HUES6 (cell line): ENCODE measurements at regions not wholly inside any gene's neighbourhood (a gene's known extent, or its start where the extent isn't known, plus 50 kb on each side); places are given as distances from the start of the nearest gene placed in this dataset.

Source experiments
- H3K27ac ChIP-seq: 2 replicates; pipeline ENCODE4 v1.7.0; 2013; ENCODE audit warnings: low read depth, mild to moderate bottlenecking, low read length, inconsistent platforms
- H3K27me3 ChIP-seq: 2 replicates; pipeline ENCODE4 v1.6.1; 2013; ENCODE audit warnings: low read length; ENCODE audit not compliant: control insufficient read depth, insufficient read depth
- H3K36me3 ChIP-seq: 2 replicates; pipeline ENCODE4 v1.6.1; 2013; ENCODE audit warnings: low read length; ENCODE audit not compliant: control insufficient read depth, insufficient read depth
- H3K4me1 ChIP-seq: 2 replicates; pipeline ENCODE4 v1.6.1; 2013; ENCODE audit warnings: low read length; ENCODE audit not compliant: control insufficient read depth, insufficient read depth
- H3K4me3 ChIP-seq: 2 replicates; pipeline ENCODE4 v1.5.1; 2013; ENCODE audit warnings: low read depth, low read length
- H3K9ac ChIP-seq: one replicate; pipeline ENCODE4 v1.6.1; 2013; ENCODE audit warnings: mild to moderate bottlenecking, low read length
- H3K9me3 ChIP-seq: 2 replicates; pipeline ENCODE4 v1.6.1; 2013; ENCODE audit warnings: low read depth, low read length; ENCODE audit not compliant: control insufficient read depth, insufficient read depth

GRCh38 chr13:34039678-34040077, 221.7 kb downstream of the RFC3 start:
- no peaks in the 10 kb centered on the region for H3K27me3 ChIP-seq
- no peak overlapping the region for H3K27ac ChIP-seq
- 0 out of 2 replicates have a peak, but pooled peaks cover 6% of the 10 kb centered on the region for H3K4me1 ChIP-seq
- no peaks in the 10 kb centered on the region for H3K36me3 ChIP-seq
- no peak overlapping the region for H3K4me3 ChIP-seq
- H3K9me3 ChIP-seq = no peaks in the 10 kb centered on the region
- no peak overlapping the region for H3K9ac ChIP-seq

- H3K27me3 ChIP-seq = no peaks in the 10 kb centered on the region
- H3K9ac ChIP-seq = no peak overlapping the region
- 0 out of 2 replicates have a peak, but pooled peaks cover 6% of the 10 kb centered on the region for H3K4me1 ChIP-seq
- no peak overlapping the region for H3K4me3 ChIP-seq
- no peaks in the 10 kb centered on the region for H3K36me3 ChIP-seq
- no peaks in the 10 kb centered on the region for H3K9me3 ChIP-seq
- no peak overlapping the region for H3K27ac ChIP-seq
Observed at GRCh38 chr13:34040863-34041262, 222.9 kb downstream of the RFC3 start.

GRCh38 chr13:34044041-34044440, 226.1 kb downstream of the RFC3 start:
- no peak overlapping the region for H3K9ac ChIP-seq
- no peaks in the 10 kb centered on the region for H3K36me3 ChIP-seq
- no peaks in the 10 kb centered on the region for H3K27me3 ChIP-seq
- no peaks in the 10 kb centered on the region for H3K4me1 ChIP-seq
- H3K4me3 ChIP-seq = no peak overlapping the region
- no peak overlapping the region for H3K27ac ChIP-seq
- no peaks in the 10 kb centered on the region for H3K9me3 ChIP-seq

- Histone ChIP-seq H3K27ac (no peak overlapping the region), H3K4me1 (no peaks in the 10 kb centered on the region), H3K27me3 (no peaks in the 10 kb centered on the region), H3K36me3 (no peaks in the 10 kb centered on the region), H3K9ac (no peak overlapping the region), H3K9me3 (no peaks in the 10 kb centered on the region), H3K4me3 (no peak overlapping the region)
Observed at GRCh38 chr13:34044660-34045080, 226.7 kb downstream of the RFC3 start.

- H3K9ac ChIP-seq = no peak overlapping the region
- H3K27ac ChIP-seq = no peak overlapping the region
- H3K36me3 ChIP-seq = no peaks in the 10 kb centered on the region
- H3K27me3 ChIP-seq = no peaks in the 10 kb centered on the region
- H3K4me1 ChIP-seq = no peaks in the 10 kb centered on the region
- no peak overlapping the region for H3K4me3 ChIP-seq
- H3K9me3 ChIP-seq = no peaks in the 10 kb centered on the region
Observed at GRCh38 chr13:34046457-34046856, 228.5 kb downstream of the RFC3 start.

GRCh38 chr13:34048652-34049051, 230.7 kb downstream of the RFC3 start:
- Histone ChIP-seq H3K27me3 (no peaks in the 10 kb centered on the region), H3K9ac (no peak overlapping the region), H3K27ac (no peak overlapping the region), H3K4me1 (no peaks in the 10 kb centered on the region), H3K9me3 (no peaks in the 10 kb centered on the region), H3K4me3 (no peak overlapping the region), H3K36me3 (no peaks in the 10 kb centered on the region)

- Histone ChIP-seq H3K27me3 (no peaks in the 10 kb centered on the region), H3K9me3 (no peaks in the 10 kb centered on the region), H3K9ac (no peak overlapping the region), H3K4me3 (no peak overlapping the region), H3K27ac (no peak overlapping the region), H3K36me3 (no peaks in the 10 kb centered on the region), H3K4me1 (no peaks in the 10 kb centered on the region)
Observed at GRCh38 chr13:34056733-34057258, 238.8 kb downstream of the RFC3 start.

GRCh38 chr13:34064456-34065205, 246.7 kb downstream of the RFC3 start:
- no peaks in the 10 kb centered on the region for H3K36me3 ChIP-seq
- no peaks in the 10 kb centered on the region for H3K4me1 ChIP-seq
- no peaks in the 10 kb centered on the region for H3K9me3 ChIP-seq
- no peak overlapping the region for H3K9ac ChIP-seq
- no peaks in the 10 kb centered on the region for H3K27me3 ChIP-seq
- no peak overlapping the region for H3K27ac ChIP-seq
- no peak overlapping the region for H3K4me3 ChIP-seq

- no peak overlapping the region for H3K27ac ChIP-seq
Observed at GRCh38 chr13:34065928-34066327, 248.0 kb downstream of the RFC3 start.

GRCh38 chr13:34066344-34066743, 248.4 kb downstream of the RFC3 start:
- H3K27me3 ChIP-seq = no peaks in the 10 kb centered on the region
- H3K27ac ChIP-seq = no peak overlapping the region
- no peaks in the 10 kb centered on the region for H3K36me3 ChIP-seq
- no peak overlapping the region for H3K4me3 ChIP-seq
- no peaks in the 10 kb centered on the region for H3K4me1 ChIP-seq
- no peak overlapping the region for H3K9ac ChIP-seq
- H3K9me3 ChIP-seq = peaks cover 2% of the 10 kb centered on the region; the same call in 1 of the 2 replicates

More at GRCh38 chr13:34065928-34066327, 248.0 kb downstream of the RFC3 start:
- no peaks in the 10 kb centered on the region for H3K27me3 ChIP-seq
- H3K4me3 ChIP-seq = no peak overlapping the region
- no peaks in the 10 kb centered on the region for H3K4me1 ChIP-seq
- H3K9me3 ChIP-seq = peaks cover 2% of the 10 kb centered on the region; the same call in 1 of the 2 replicates
- H3K36me3 ChIP-seq = no peaks in the 10 kb centered on the region
- no peak overlapping the region for H3K9ac ChIP-seq

GRCh38 chr13:34070006-34070405, 252.1 kb downstream of the RFC3 start:
- no peaks in the 10 kb centered on the region for H3K4me1 ChIP-seq
- H3K9me3 ChIP-seq = peaks cover 2% of the 10 kb centered on the region; the same call in 1 of the 2 replicates
- no peaks in the 10 kb centered on the region for H3K27me3 ChIP-seq
- H3K9ac ChIP-seq = no peak overlapping the region
- H3K36me3 ChIP-seq = no peaks in the 10 kb centered on the region
- H3K4me3 ChIP-seq = no peak overlapping the region
- H3K27ac ChIP-seq = no peak overlapping the region
